GM18499 (cell line): ENCODE measurements at regions not wholly inside any gene's neighbourhood (a gene's known extent, or its start where the extent isn't known, plus 50 kb on each side); places are given as distances from the start of the nearest gene placed in this dataset.
A peak's percentile ranks its signal among the peaks of the same experiment; 100 is the strongest.

Experiments
- ATAC-seq: cut with Tn5 transposase; IDR thresholded peaks from one replicate; pipeline ENCODE4 v1.9.1; 2021; ENCODE audit warnings: moderate number of reproducible peaks; ENCODE audit not compliant: insufficient read depth, unreplicated experiment

- ATAC-seq, result no peak
Observed at GRCh38 chr9:7407246-7407645, 392.3 kb downstream of the DMAC1 start.

GRCh38 chr9:7405924-7406604, 393.5 kb downstream of the DMAC1 start:
- peak; percentile 67 for ATAC-seq

GRCh38 chr9:7403839-7404487, 395.6 kb downstream of the DMAC1 start:
- ATAC-seq, result no peak

GRCh38 chr9:7403028-7403389, 396.6 kb downstream of the DMAC1 start:
- no peak for ATAC-seq

GRCh38 chr9:7402334-7403027, 397.1 kb downstream of the DMAC1 start:
- ATAC-seq, result no peak

GRCh38 chr9:7401116-7401515, 398.5 kb downstream of the DMAC1 start:
- ATAC-seq, result no peak

- no peak for ATAC-seq
Observed at GRCh38 chr9:7394002-7394774, 405.4 kb downstream of the DMAC1 start.

GRCh38 chr9:7392148-7392547, 407.4 kb downstream of the DMAC1 start:
- no peak for ATAC-seq

GRCh38 chr9:7388755-7389154, 410.8 kb downstream of the DMAC1 start:
- no peak for ATAC-seq

GRCh38 chr9:7387840-7388239, 411.7 kb downstream of the DMAC1 start:
- no peak for ATAC-seq

- no peak for ATAC-seq
Observed at GRCh38 chr9:7382304-7382703, 417.3 kb downstream of the DMAC1 start.

GRCh38 chr9:7377489-7377888, 422.1 kb downstream of the DMAC1 start:
- ATAC-seq, result no peak

- no peak for ATAC-seq
Observed at GRCh38 chr9:7376833-7377232, 422.7 kb downstream of the DMAC1 start.

- ATAC-seq, result no peak
Observed at GRCh38 chr9:7376213-7376612, 423.4 kb downstream of the DMAC1 start.

- no peak for ATAC-seq
Observed at GRCh38 chr9:7375013-7375511, 424.5 kb downstream of the DMAC1 start.

GRCh38 chr9:7370988-7371387, 428.6 kb downstream of the DMAC1 start:
- no peak for ATAC-seq

- no peak for ATAC-seq
Observed at GRCh38 chr9:7370381-7370780, 429.2 kb downstream of the DMAC1 start.

- no peak for ATAC-seq
Observed at GRCh38 chr9:7369384-7369821, 430.2 kb downstream of the DMAC1 start.

GRCh38 chr9:7368410-7369292, 430.9 kb downstream of the DMAC1 start:
- no peak for ATAC-seq

- ATAC-seq, result no peak
Observed at GRCh38 chr9:7367726-7368125, 431.9 kb downstream of the DMAC1 start.
